Glomerular visceral epithelial cell (primary cell): ENCODE measurements at regions not wholly inside any gene's neighbourhood (a gene's known extent, or its start where the extent isn't known, plus 50 kb on each side); places are given as distances from the start of the nearest gene placed in this dataset.

Experiments used
- DNase-seq: peaks from one replicate; pipeline ENCODE4 v3.0.0-alpha.2; 2016; ENCODE audit errors: extremely low spot score

DNA sequence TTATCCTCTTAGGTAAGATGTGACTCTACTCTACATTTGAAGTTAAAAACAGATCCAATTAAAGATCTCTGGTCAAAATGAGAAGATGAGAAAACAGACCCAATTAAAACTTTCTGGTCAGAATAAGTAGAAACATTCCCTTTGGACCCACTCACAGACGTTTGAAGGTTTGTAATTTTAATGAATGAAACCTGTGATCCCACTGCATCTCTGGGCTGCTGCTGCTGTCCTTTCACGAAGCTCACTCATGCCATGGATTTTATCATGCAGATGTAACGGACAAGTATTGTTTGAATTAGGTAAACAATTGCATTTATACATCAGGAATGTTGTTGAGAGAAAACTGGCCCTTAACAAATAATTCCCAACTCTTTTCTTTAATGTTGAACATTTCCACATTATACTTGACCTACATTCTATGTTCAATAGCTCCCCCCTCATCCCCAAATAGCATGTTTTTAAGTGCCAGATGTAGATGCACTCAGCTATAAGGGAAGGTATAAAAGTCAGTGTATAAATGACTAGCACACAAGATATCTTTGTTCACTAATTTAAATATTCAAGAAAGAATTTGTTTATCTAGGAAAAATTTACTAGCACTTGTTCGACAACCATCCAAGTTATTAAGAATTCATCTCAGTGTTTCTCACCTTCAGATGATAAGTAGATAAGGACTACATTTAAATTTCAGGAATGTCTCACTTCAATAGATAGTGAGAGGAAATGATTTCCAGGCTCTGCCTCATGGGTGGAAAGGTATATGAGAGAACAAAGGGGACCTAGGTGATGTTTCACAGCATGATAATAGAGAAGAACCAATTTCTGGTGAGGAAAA lies 202.3 kb upstream of the LMNTD1 start:
- DNase-seq, result no peak

DNA sequence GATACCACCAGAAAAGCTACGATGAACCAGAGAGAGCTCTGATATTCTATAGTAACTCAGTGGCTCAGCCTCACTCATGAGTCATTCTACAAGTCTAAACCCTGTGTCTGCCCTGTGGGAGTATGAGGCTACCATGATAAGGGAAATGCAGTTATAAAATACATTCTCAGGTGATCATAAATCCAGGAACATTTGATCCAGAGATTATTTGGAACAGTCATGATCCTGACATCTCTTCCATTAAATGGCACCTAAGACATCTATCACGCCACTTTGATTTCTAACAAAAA lies 202.6 kb upstream of the RASSF8 start:
- DNase-seq, result no peak

DNA sequence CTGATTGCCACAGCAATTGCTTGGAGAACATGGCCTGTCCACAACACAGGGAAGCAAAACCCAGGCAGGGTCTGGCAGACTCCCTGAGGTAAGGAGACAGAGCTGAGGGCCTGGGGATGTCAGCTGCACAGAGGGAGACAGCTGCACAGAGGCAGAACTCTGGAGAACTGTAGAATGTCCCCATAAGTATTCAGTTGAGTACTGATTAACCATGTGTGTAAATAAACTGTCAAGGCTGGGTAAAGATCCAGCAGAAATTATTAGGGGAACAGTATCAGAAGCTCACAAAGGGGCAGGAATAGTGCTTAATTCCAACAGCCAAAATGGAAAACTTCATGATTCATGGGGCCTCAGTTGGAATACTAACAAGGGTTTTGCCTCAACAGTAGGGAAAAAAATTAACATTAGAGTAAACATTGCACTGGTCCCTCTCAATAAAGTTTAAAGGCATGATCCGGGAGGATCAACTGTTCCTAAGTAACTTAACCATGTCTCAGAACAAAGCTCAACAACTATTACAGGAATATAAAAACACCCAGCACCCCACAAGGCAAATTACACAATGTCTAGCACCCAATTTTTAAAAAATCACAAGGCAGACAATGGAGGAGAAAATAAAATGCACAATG lies 201.3 kb upstream of the RASSF8 start:
- no peak for DNase-seq

DNA sequence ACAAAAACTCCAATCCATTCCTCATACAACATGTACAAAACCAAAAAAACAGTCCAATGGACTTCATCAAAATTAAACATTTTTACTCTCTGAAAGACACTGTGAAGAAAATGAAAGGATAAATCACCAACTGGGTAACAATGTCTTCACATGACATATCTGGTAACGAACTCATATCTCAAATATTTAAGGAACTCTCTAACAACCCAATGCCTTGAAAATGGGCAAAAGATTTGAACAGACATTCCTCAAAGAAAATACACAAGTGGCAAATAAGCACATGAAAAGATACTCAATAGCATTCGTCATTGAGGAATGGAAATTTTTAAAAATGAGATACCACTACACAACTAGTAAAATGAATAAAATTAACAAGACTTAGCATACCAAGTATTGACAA lies 198.7 kb upstream of the RASSF8 start:
- no peak for DNase-seq

DNA sequence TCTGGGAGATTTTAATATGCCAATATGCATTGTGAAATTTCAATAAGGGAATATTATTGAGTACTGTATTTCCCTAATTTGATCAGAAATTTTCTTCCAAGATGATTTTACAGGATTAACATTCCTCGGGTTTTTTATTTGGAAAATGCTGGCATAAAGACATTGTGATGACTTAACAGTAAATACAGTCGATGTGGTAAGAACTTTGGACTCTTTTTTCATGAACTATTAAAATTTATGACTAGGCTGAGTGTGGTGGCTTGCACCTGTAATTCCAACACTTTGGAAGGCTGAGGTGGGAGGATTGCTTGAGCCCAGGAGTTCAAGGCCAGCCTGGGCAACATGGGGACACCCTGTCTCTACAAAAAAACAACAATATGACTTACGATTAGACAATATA lies 197.1 kb upstream of the RASSF8 start:
- no peak for DNase-seq

DNA sequence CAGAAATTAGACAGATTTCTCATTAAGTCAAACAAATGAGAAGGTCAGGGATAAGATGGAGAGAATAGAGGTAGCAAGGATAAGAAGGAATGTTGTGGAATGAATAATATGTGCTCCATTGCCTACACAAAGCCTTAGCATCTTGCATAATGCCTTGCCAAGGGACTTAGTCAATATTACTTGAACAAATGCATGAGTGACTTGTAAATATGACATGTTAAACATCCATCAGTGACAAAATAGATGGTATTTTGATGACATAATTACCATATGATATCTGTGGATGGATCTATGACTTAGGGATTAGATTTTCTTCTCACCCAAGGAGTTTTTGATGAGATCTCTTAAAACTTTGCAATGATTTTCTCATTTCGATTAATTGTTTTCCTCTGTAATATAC lies 194.1 kb upstream of the RASSF8 start:
- DNase-seq, result no peak

DNA sequence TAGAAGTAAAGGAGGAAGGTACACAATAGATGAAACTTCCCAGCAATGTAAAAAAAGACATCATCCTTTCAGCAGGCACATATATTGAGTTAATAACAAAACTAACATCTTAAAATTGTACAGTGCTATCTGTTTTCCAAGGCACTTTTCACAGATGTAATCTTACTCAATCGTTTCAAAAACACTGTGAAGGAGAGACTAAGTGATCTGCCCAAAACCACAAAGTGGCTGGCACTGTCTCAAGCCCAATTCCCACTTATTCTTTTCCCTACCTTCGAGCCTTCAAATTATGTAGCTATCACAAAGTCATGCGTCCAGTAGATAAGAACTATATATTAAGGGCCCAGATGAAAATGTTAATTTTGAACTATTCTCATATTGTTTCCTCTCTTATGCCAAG lies 193.6 kb upstream of the RASSF8 start:
- DNase-seq, result peak; percentile 32

DNA sequence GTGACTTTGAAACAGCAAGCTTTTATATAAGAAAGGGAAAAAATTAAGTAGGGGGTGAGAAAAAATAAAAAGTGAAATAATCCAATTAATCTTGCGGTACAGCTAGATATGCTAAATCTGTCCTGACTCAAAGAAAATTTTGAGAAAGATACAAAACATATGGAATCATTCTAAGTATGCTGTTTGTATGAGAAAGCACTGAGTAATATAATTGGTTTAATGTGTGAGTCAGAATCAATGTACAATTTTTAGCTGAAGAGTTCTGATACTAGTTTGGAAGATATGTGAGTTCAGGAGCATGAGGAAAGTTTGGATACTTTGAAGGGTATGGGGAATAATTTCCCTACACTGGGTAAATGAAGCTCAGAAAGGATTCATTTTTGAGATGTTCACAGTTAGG lies 190.9 kb upstream of the RASSF8 start:
- no peak for DNase-seq

DNA sequence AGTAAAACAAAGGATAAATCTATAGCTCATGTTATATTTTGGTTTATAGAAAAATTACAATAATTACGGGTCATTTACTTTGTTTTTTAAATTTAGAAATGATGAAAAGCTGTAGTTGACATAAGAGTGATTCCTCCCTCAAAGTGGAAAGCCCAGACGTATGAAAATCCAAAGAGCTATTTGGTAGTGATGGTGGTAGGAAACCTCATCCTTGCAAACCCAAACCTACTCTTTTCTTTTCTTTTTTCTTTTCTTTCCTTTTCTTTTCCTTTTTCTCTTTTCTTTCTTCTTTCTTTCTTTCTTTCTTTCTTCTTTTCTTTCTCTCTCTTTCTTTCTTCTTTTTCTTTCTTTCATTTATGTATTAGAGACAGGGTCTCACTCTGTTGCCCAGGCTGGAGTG lies 190.3 kb upstream of the RASSF8 start:
- DNase-seq, result no peak

DNA sequence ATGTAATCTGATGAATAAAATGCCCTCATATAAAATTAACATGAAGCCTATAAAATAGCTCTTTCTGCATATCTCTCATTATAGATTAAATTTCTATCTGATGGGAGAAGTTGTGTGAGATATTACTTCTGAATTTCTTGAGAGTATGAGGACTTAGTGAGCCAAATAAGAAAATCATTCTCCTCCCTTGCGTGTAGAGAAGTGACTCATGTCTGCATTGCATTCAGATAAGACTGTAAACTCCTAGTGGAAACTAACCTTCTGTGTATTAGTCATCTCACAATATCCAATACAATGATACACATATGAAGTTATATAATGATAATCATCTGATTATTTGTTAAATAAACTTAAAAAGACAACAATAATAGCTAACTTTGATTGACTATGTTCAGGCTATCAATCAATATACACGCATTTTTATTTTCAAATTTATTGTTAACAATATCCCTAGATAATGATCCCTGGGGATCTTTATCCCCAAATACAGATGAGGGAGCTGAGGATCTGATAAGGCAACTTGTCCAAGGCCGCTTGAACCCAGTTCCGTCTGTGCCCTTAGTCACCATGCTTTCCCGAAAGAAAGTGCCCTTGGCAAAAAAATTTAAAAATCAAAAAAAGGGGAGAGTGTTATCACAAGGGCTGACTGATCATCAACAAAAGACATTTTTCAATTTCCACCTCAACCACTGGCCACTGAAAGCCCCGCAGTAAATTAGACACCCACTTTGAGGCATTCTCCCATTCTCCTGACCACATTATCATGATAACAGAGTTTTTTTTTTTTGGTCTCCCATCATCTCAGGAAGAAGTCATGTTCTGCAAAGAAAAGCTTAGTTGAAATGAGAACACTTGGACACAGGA lies 189.2 kb upstream of the RASSF8 start:
- peak; percentile 12 for DNase-seq

DNA sequence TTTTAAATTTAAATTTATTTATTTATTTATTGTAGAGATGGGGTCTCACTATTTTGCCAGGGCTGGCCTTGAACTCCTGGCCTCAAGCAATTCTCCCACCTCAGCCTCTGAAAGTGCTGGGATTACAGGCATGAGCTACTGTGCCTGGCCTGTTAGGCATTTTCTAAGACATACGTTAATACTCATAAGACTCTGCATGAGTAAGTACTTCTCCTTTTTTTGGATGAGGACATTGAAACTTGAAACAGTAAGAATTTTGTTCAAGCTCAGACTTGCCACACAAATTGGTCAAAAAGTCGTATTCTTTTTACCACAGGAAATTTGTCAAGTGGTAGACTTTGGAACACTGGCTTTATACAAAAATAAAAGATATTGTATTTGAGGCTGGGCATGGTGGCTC lies 187.4 kb upstream of the RASSF8 start:
- DNase-seq, result no peak

DNA sequence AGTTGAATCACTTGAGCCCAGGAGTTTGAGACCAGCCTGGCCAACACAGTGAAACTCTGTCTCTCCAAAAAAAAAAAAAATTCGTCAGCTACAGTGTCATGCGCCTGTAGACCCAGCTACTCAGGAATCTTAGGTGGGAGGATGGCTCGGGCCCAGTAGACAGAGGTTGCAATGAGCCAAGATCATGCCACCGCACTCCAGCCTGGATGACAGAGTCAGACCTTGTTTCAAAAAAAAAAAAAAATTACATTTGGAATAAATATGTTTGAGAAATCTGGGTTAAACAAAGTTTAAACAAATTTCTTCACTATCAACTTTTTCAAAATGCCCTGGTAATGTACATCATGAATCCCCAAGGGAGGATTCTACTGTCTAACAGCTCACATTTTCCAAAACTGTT lies 187.0 kb upstream of the RASSF8 start:
- no peak for DNase-seq

DNA sequence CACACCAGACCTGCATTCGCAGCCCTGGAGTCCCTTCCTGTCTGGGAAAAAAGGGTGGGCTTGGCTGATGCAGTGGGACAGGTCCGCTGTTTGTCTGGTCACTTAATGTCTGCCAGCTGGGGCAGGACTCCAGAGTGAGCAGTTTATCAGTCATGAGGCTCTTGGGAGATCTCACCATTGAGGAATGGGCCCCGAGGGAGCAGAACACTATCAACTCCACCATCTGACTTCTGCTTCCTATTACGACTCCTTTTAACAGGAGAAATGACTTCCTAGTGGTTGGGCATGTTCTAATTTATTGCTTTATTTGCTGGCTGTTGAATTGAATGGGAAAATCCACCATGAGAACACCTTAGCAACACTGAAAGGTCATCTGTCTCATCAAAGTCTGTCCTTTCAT lies 182.5 kb upstream of the RASSF8 start:
- DNase-seq, result no peak

DNA sequence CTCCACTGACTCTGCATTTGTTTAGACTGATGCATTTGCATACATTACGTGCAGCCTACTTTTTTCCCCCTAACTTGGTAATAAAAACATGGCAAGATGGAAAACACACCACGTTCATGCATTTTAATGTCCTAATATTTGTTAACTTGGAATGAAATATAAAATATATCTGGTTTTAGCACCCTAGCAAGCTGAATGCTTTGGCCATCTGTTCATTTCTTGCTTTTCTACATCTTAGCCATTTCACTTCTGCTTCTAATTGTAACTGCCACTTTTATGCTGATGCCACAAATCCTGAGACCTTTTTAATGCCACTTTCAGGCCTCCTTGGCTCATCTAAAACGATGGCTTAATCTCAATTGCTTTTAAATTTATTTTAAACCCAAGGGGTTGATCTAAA lies 177.7 kb upstream of the RASSF8 start:
- no peak for DNase-seq

DNA sequence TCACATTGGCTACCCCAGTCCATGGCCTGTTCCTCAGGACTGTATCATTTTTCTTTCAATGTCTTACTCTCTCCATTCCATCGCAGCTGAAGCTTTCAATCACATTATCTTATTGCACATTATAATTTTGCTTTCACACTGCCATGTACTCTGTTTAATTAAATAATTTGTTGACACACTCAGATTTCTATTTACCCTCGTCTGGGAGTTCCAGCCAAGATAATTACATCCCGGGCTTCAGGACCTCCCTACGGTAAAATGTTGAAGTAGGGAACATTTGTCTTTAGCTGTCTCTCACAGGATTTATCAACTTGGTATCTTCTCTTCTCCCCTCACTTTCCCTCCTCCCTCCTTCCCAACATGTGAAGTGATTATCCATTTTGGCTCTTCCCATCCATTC lies 177.2 kb upstream of the RASSF8 start:
- DNase-seq, result no peak

DNA sequence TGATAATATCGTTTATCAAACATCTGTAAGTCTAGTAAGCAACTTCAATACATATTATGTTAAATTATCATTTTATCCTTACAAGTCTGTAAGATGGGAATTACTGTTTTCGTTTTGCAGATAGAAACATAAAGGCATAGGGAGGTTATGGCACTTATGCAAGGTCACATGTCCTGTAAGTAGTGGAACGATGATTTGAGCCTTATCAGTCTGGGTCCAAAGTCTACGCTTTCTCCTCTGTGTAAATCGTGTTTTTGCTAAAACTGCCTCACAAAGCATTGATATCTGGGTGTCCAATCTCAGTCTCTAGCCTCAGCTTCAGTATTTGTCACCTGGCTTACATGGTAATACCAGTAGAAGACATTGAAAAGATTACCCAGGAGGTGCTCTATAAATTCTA lies 174.9 kb upstream of the RASSF8 start:
- DNase-seq, result no peak

DNA sequence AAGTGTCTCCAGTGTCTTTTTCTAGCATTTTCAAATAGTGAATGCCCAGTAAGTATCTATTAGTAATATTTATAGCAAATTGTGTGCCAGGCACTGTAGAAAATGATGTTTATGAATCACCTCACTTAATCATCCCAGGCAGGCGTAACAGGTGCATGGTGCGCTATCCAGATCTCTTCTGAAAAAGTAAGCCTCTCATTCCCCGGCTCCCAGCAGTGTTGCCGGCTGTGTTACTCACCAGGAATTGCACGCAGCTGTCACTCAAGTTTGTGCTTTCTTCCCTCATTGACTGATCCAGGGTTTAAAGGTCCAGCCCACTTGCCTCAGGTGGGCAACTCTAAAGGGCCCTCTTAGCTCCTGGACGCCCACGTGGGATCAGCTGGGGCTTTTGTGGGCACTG lies 173.8 kb upstream of the RASSF8 start:
- no peak for DNase-seq

DNA sequence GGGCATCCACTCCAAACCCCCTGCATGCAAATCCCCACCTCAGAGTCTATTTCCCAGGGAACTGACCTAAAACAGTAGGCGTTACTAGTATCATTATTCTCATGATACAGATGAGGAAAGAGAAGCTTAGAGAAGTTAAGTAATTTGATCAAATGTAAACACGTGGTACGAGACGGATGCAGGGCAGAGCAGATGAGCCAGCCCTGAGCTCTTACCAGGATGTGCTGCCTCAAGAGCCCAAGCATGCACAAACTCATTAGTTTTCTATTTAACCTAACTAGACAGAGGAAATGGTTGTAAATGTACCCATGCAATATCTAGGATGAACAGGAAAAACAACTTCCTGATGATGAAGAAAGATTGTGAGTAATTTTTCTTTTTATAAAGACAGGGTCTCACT lies 173.3 kb upstream of the RASSF8 start:
- DNase-seq, result no peak

DNA sequence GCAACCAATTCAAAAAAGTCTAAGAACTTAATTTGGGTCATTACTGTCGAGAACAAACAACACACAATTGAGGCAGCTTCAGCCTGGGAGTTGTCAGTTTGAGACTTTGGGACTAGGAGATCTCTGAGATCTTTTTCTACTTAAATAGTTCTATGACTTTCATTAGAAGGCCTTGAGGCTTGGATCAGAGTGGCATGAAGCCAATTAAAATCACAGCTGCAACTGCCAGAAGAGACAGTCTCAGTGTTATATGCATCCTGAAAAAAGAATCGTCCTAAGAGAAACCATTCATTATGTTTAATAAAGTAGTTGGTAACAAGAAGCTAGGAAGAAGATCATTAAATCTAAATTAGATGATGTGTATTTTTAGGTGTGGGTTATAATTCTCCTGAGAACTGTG lies 170.8 kb upstream of the RASSF8 start:
- no peak for DNase-seq

DNA sequence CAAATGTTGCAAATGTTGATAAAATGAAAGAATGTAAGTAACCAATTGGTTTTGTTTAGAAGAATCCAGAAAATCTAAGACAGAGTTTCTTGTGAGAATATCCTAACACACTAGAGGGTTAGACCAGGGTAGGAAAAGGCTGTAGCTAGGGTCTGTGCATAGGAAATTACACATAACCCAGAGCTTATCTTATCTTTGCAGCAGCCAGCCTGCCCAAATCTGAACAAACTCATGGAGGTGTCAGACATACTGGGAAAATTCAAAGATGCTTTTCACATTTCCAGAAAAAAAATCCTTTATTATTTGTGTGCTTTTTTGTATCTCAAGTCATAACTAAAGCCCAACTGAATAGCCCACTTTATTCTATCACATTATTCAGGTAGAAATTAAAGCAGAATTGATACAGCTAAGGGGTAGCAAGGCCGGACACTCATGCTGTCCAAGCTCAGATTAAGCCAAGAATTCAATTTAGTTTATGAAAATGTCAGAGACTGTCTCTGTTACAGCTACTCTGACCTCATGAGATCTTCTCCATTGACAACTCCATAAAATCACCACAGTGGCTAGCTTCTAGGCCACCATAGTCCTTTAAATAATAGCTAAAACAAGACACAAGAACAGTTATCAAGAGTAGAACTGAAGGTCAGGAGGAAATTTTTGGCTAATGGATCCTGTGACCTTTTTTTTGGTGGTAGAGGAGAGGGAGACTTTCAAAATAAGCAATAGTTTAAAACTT lies 169.6 kb upstream of the RASSF8 start:
- no peak for DNase-seq

DNA sequence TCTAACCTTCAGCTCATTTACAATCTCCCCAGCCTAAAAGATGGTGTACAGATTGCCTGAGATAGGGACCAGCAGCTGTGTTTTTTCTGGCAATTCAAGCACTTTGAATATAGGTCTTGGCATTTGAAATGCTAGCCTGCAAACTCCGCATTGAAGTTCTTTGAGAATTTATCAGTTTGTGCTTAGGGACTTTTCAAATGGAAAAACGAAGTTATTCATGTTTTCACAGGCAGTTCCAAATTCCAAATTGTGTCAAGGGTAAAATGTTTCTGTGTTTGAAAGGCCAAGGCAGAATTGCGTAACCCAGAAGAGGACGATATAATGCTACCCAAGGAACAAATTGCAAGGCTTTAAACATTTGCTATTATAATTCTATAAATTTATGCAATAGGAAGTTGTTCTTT lies 168.9 kb upstream of the RASSF8 start:
- no peak for DNase-seq

DNA sequence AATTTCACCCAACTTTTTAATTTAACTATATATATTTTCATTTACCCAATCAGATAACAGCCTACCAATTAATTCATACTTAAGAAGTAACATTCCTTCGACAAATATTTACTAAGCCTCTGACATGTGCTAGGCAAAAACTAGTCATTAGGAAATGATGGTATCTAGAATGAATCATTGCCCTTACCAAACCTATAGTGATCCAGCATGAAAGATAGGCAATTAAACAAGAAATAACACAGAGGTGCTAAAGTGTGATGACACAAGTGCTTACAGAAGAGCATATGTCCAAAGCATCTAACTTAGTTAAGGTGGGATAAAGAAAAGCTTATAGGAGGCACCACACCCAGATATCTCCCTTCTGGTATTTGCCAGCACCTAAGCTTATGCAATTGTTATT lies 166.5 kb upstream of the RASSF8 start:
- no peak for DNase-seq
